KMS-11 (cell line): ENCODE measurements at regions not wholly inside any gene's neighbourhood (a gene's known extent, or its start where the extent isn't known, plus 50 kb on each side); places are given as distances from the start of the nearest gene placed in this dataset.

Experiments used
- H2AFZ ChIP-seq: fragments of 200-600 bp; sonication (generic); 2 replicates; pipeline ENCODE4 v1.6.1; 2016; ENCODE audit warnings: antibody characterized with exemption, mixed run types, low read depth
- H3K27ac ChIP-seq: fragments of 200-600 bp; sonication (generic); 2 replicates; pipeline ENCODE4 v1.6.1; 2016; ENCODE audit warnings: mild to moderate bottlenecking, mixed run types
- H3K27me3 ChIP-seq: fragments of 200-600 bp; sonication (generic); 2 replicates; pipeline ENCODE4 v1.6.1; 2017; ENCODE audit warnings: mild to moderate bottlenecking, low read depth, mixed run types, moderate library complexity; ENCODE audit not compliant: insufficient read depth
- H3K36me3 ChIP-seq: fragments of 200-600 bp; sonication (generic); 2 replicates; pipeline ENCODE4 v1.6.1; 2017; ENCODE audit warnings: mild to moderate bottlenecking, mixed run types; ENCODE audit not compliant: insufficient read depth
- H3K4me1 ChIP-seq: fragments of 200-600 bp; sonication (generic); 2 replicates; pipeline ENCODE4 v1.6.1; 2016; ENCODE audit warnings: mild to moderate bottlenecking, low read depth, mixed run types; ENCODE audit not compliant: poor library complexity, severe bottlenecking
- H3K4me2 ChIP-seq: fragments of 200-600 bp; sonication (generic); 2 replicates; pipeline ENCODE4 v1.7.0; 2016; ENCODE audit warnings: mild to moderate bottlenecking, mixed run types
- H3K4me3 ChIP-seq: fragments of 200-600 bp; sonication (generic); IDR thresholded peaks from 2 replicates; pipeline ENCODE4 v1.6.1; 2017; ENCODE audit warnings: low read depth, low read length, mixed read lengths; ENCODE audit not compliant: insufficient read depth
- H3K79me2 ChIP-seq: fragments of 200-600 bp; sonication (generic); 2 replicates; pipeline ENCODE4 v1.6.1; 2016; ENCODE audit warnings: low read depth, mixed run types; ENCODE audit not compliant: insufficient read depth
- H3K9ac ChIP-seq: fragments of 200-600 bp; sonication (generic); 2 replicates; pipeline ENCODE4 v1.6.1; 2016; ENCODE audit warnings: mild to moderate bottlenecking, mixed run types
- H4K20me1 ChIP-seq: fragments of 200-600 bp; sonication (generic); 2 replicates; pipeline ENCODE4 v1.6.1; 2016; ENCODE audit warnings: mild to moderate bottlenecking, mixed run types; ENCODE audit not compliant: insufficient read depth
- TF ChIP-seq, protein P1 (sequence below): fragments of 200-600 bp; sonication (generic); conservative IDR thresholded peaks from 2 replicates; pipeline ENCODE4 v1.6.1; 2017; ENCODE audit warnings: low read depth, mild to moderate bottlenecking, antibody characterized with exemption, low read length, moderate library complexity, mixed read lengths

- no peaks in the 10 kb centered on the region for H4K20me1 ChIP-seq
- H3K4me2 ChIP-seq: no peak overlapping the region
- H3K27ac ChIP-seq: no peak overlapping the region
- no peaks in the 10 kb centered on the region for H3K27me3 ChIP-seq
- H3K4me1 ChIP-seq: no peaks in the 10 kb centered on the region
- H3K9ac ChIP-seq: no peak overlapping the region
- H3K79me2 ChIP-seq: no peaks in the 10 kb centered on the region
- no peak overlapping the region for H3K4me3 ChIP-seq
- no peaks in the 10 kb centered on the region for H3K36me3 ChIP-seq
- TF ChIP-seq, protein P1, sequence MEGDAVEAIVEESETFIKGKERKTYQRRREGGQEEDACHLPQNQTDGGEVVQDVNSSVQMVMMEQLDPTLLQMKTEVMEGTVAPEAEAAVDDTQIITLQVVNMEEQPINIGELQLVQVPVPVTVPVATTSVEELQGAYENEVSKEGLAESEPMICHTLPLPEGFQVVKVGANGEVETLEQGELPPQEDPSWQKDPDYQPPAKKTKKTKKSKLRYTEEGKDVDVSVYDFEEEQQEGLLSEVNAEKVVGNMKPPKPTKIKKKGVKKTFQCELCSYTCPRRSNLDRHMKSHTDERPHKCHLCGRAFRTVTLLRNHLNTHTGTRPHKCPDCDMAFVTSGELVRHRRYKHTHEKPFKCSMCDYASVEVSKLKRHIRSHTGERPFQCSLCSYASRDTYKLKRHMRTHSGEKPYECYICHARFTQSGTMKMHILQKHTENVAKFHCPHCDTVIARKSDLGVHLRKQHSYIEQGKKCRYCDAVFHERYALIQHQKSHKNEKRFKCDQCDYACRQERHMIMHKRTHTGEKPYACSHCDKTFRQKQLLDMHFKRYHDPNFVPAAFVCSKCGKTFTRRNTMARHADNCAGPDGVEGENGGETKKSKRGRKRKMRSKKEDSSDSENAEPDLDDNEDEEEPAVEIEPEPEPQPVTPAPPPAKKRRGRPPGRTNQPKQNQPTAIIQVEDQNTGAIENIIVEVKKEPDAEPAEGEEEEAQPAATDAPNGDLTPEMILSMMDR: no peak
- H2AFZ ChIP-seq: no peak overlapping the region
Observed at GRCh38 chr6:141541581-141542324, 591.0 kb upstream of the GJE1 start.

DNA sequence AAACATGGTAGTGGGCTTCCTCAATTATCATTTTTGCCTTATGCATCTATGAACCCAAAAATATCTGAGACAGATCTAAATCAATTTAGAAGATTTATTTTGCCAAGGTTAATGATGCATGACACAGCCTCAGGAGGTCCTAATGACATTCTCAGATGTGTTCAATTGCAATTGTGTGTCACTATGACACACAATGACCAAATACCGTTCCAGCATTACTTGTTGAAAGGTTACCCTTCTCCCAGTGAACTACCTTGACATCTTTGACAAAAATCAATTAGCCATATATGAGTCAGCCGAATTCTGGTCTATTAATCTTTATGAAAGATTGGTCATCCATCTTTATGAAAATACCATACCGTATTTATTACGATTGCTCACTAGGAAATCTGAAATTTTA is 592.5 kb upstream of the GJE1 start:
- Histone ChIP-seq H3K27ac (no peak overlapping the region), H4K20me1 (no peaks in the 10 kb centered on the region), H3K9ac (no peak overlapping the region), H3K4me2 (no peak overlapping the region), H2AFZ (no peak overlapping the region), H3K27me3 (no peaks in the 10 kb centered on the region), H3K4me3 (no peak overlapping the region), H3K79me2 (no peaks in the 10 kb centered on the region), H3K4me1 (no peaks in the 10 kb centered on the region), H3K36me3 (no peaks in the 10 kb centered on the region)
- TF ChIP-seq, protein P1: no peak

GRCh38 chr6:141539617-141540016 is 593.1 kb upstream of the GJE1 start:
- H3K4me1 ChIP-seq: no peaks in the 10 kb centered on the region
- H3K79me2 ChIP-seq: no peaks in the 10 kb centered on the region
- no peaks in the 10 kb centered on the region for H4K20me1 ChIP-seq
- no peak overlapping the region for H3K9ac ChIP-seq
- H3K27ac ChIP-seq: no peak overlapping the region
- no peak overlapping the region for H3K4me3 ChIP-seq
- no peak overlapping the region for H2AFZ ChIP-seq
- no peaks in the 10 kb centered on the region for H3K36me3 ChIP-seq
- H3K27me3 ChIP-seq: no peaks in the 10 kb centered on the region
- H3K4me2 ChIP-seq: no peak overlapping the region
- TF ChIP-seq, protein P1: no peak

- Histone ChIP-seq H3K4me1 (no peaks in the 10 kb centered on the region), H3K79me2 (no peaks in the 10 kb centered on the region), H3K9ac (no peak overlapping the region), H3K27ac (no peak overlapping the region), H3K36me3 (no peaks in the 10 kb centered on the region), H2AFZ (no peak overlapping the region), H3K4me3 (no peak overlapping the region), H4K20me1 (no peaks in the 10 kb centered on the region), H3K4me2 (no peak overlapping the region), H3K27me3 (no peaks in the 10 kb centered on the region)
- TF ChIP-seq, protein P1: no peak
Observed at GRCh38 chr6:141532211-141532610, 600.5 kb upstream of the GJE1 start.
